H4 (cell line): ENCODE measurements at regions not wholly inside any gene's neighbourhood (a gene's known extent, or its start where the extent isn't known, plus 50 kb on each side); places are given as distances from the start of the nearest gene placed in this dataset.

Experiments used
- DNase-seq: peaks from one replicate; pipeline ENCODE4 v3.0.0-alpha.2; 2015; ENCODE audit warnings: low spot score

- no peak for DNase-seq
These were observed 327.1 kb upstream of the ISX start for GRCh38 chr22:34738661-34739400.

GRCh38 chr22:34743110-34743751 is 322.7 kb upstream of the ISX start:
- DNase-seq = no peak

GRCh38 chr22:34760276-34761008 is 305.5 kb upstream of the ISX start:
- DNase-seq = no peak

- DNase-seq = no peak
These were observed 304.8 kb upstream of the ISX start for GRCh38 chr22:34761111-34761510.

GRCh38 chr22:34763496-34763895 is 302.5 kb upstream of the ISX start:
- no peak for DNase-seq

GRCh38 chr22:34765115-34765514 is 300.8 kb upstream of the ISX start:
- no peak for DNase-seq

- no peak for DNase-seq
These were observed 296.6 kb upstream of the ISX start for GRCh38 chr22:34769361-34769760.

GRCh38 chr22:34776817-34777216 is 289.1 kb upstream of the ISX start:
- no peak for DNase-seq

- no peak for DNase-seq
These were observed 284.3 kb upstream of the ISX start for GRCh38 chr22:34781681-34782080.

GRCh38 chr22:34783436-34783835 is 282.5 kb upstream of the ISX start:
- no peak for DNase-seq

GRCh38 chr22:34784056-34784455 is 281.9 kb upstream of the ISX start:
- DNase-seq = no peak

GRCh38 chr22:34797826-34798225 is 268.1 kb upstream of the ISX start:
- no peak for DNase-seq

GRCh38 chr22:34798605-34799004 is 267.4 kb upstream of the ISX start:
- no peak for DNase-seq

GRCh38 chr22:34800260-34800980 is 265.5 kb upstream of the ISX start:
- peak; percentile 35 for DNase-seq

- no peak for DNase-seq
These were observed 264.7 kb upstream of the ISX start for GRCh38 chr22:34801221-34801620.

GRCh38 chr22:34804091-34804490 is 261.9 kb upstream of the ISX start:
- DNase-seq = no peak

GRCh38 chr22:34804604-34805003 is 261.4 kb upstream of the ISX start:
- no peak for DNase-seq

GRCh38 chr22:34805771-34806170 is 260.2 kb upstream of the ISX start:
- DNase-seq = no peak

GRCh38 chr22:34808618-34809017 is 257.3 kb upstream of the ISX start:
- no peak for DNase-seq

GRCh38 chr22:34812631-34813030 is 253.3 kb upstream of the ISX start:
- peak; percentile 62 for DNase-seq

- DNase-seq = peak; percentile 56
These were observed 251.5 kb upstream of the ISX start for GRCh38 chr22:34814260-34815025.

GRCh38 chr22:34829485-34829884 is 236.5 kb upstream of the ISX start:
- DNase-seq = no peak
